H9 (cell line): ENCODE measurements at regions not wholly inside any gene's neighbourhood (a gene's known extent, or its start where the extent isn't known, plus 50 kb on each side); places are given as distances from the start of the nearest gene placed in this dataset.
A peak's percentile ranks its signal among the peaks of the same experiment; 100 is the strongest.

Source experiments
- DNase-seq: peaks from one replicate; pipeline ENCODE4 v3.0.0-alpha.2; 2017
- H2AFZ ChIP-seq: one replicate; pipeline ENCODE4 v1.6.1; 2013; ENCODE audit warnings: mild to moderate bottlenecking, low read length, control low read depth, moderate library complexity
- H2AK5ac ChIP-seq: 2 replicates; pipeline ENCODE4 v1.6.1; 2013; ENCODE audit warnings: low read length, control low read depth, mixed read lengths; ENCODE audit not compliant: insufficient read length
- H2BK120ac ChIP-seq: one replicate; pipeline ENCODE4 v1.6.1; 2013; ENCODE audit warnings: low read depth, mild to moderate bottlenecking, low read length, control low read depth, inconsistent platforms; ENCODE audit not compliant: poor library complexity, severe bottlenecking
- H2BK12ac ChIP-seq: 2 replicates; pipeline ENCODE4 v1.6.1; 2013; ENCODE audit warnings: low read length, control low read depth, mixed read lengths, low read depth; ENCODE audit not compliant: insufficient read length
- H2BK15ac ChIP-seq: 2 replicates; pipeline ENCODE4 v1.6.1; 2013; ENCODE audit warnings: low read depth, low read length, control low read depth
- H2BK20ac ChIP-seq: one replicate; pipeline ENCODE4 v1.6.1; 2013; ENCODE audit warnings: low read depth, mild to moderate bottlenecking, low read length, control low read depth, inconsistent platforms; ENCODE audit not compliant: poor library complexity, severe bottlenecking
- H2BK5ac ChIP-seq: 2 replicates; pipeline ENCODE4 v1.6.1; 2013; ENCODE audit warnings: low read length, control low read depth, mixed read lengths; ENCODE audit not compliant: insufficient read length
- H3K14ac ChIP-seq: 2 replicates; pipeline ENCODE4 v1.6.1; 2013; ENCODE audit warnings: low read length, control low read depth; ENCODE audit not compliant: insufficient read depth
- H3K18ac ChIP-seq: 2 replicates; pipeline ENCODE4 v1.6.1; 2013; ENCODE audit warnings: low read depth, mild to moderate bottlenecking, mixed read lengths, low read length, control low read depth; ENCODE audit not compliant: insufficient read length
- H3K23ac ChIP-seq: 2 replicates; pipeline ENCODE4 v1.6.1; 2013; ENCODE audit warnings: low read length, control low read depth, mixed read lengths, low read depth; ENCODE audit not compliant: insufficient read length
- H3K23me2 ChIP-seq: 2 replicates; pipeline ENCODE4 v1.6.1; 2013; ENCODE audit warnings: low read depth, mild to moderate bottlenecking, mixed read lengths, low read length, control low read depth; ENCODE audit not compliant: insufficient read length, poor library complexity, severe bottlenecking
- H3K27ac ChIP-seq: 2 replicates; pipeline ENCODE4 v1.5.1; 2013; ENCODE audit warnings: low read length, control low read depth, mixed read lengths, low read depth; ENCODE audit not compliant: insufficient read length
- H3K27me3 ChIP-seq: 2 replicates; pipeline ENCODE4 v1.6.1; 2013; ENCODE audit warnings: low read length, control low read depth, inconsistent platforms; ENCODE audit not compliant: insufficient read depth
- H3K4ac ChIP-seq: 2 replicates; pipeline ENCODE4 v1.6.1; 2013; ENCODE audit warnings: low read depth, mild to moderate bottlenecking, control low read depth, inconsistent platforms, low read length, moderate library complexity
- H3K4me1 ChIP-seq: 2 replicates; pipeline ENCODE4 v1.6.1; 2013; ENCODE audit warnings: low read length, control low read depth, inconsistent platforms; ENCODE audit not compliant: insufficient read depth
- H3K4me2 ChIP-seq: 2 replicates; pipeline ENCODE4 v1.6.1; 2013; ENCODE audit warnings: low read length, control low read depth, mixed read lengths; ENCODE audit not compliant: insufficient read length, insufficient read depth
- H3K56ac ChIP-seq: 2 replicates; pipeline ENCODE4 v1.6.1; 2013; ENCODE audit warnings: low read depth, mild to moderate bottlenecking, mixed read lengths, low read length, control low read depth; ENCODE audit not compliant: insufficient read length
- H3K79me1 ChIP-seq: 2 replicates; pipeline ENCODE4 v1.6.1; 2013; ENCODE audit warnings: low read depth, mild to moderate bottlenecking, moderate library complexity, low read length, control low read depth, inconsistent platforms; ENCODE audit not compliant: insufficient read depth, poor library complexity, severe bottlenecking
- H3K79me2 ChIP-seq: 2 replicates; pipeline ENCODE4 v1.6.1; 2013; ENCODE audit warnings: low read length, control low read depth, inconsistent platforms; ENCODE audit not compliant: insufficient read depth
- H3K9ac ChIP-seq: 2 replicates; pipeline ENCODE4 v1.6.1; 2013; ENCODE audit warnings: low read length, control low read depth, mixed read lengths; ENCODE audit not compliant: insufficient read length; ENCODE audit errors: extremely low read depth
- H3K9me3 ChIP-seq: one replicate; pipeline ENCODE4 v1.6.1; 2013; ENCODE audit warnings: low read depth, low read length, inconsistent platforms; ENCODE audit not compliant: control insufficient read depth
- H3T11ph ChIP-seq: one replicate; pipeline ENCODE4 v1.6.1; 2013; ENCODE audit warnings: mild to moderate bottlenecking, low read length, control low read depth, inconsistent platforms
- H4K20me1 ChIP-seq: one replicate; pipeline ENCODE4 v1.6.1; 2013; ENCODE audit not compliant: control insufficient read depth, insufficient read length, insufficient read depth
- H4K5ac ChIP-seq: 2 replicates; pipeline ENCODE4 v1.6.1; 2013; ENCODE audit warnings: low read depth, mild to moderate bottlenecking, mixed read lengths, low read length, control low read depth; ENCODE audit not compliant: insufficient read length
- H4K8ac ChIP-seq: replicated peaks from 2 replicates; pipeline ENCODE4 v1.6.1; 2013; ENCODE audit warnings: low read length, control low read depth, mixed read lengths, low read depth; ENCODE audit not compliant: insufficient read length
- H4K91ac ChIP-seq: 2 replicates; pipeline ENCODE4 v1.6.1; 2013; ENCODE audit warnings: low read depth, mild to moderate bottlenecking, moderate library complexity, mixed read lengths, low read length, control low read depth; ENCODE audit not compliant: insufficient read length
- H3K27ac Mint-ChIP-seq, 3 experiments: 2 replicates in 2 of 3; 3 replicates in 1 of 3; pipeline ENCODE4 v1.8.0; 2020 to 2021; ENCODE audit warnings: mixed read lengths in 3 of 3, mild to moderate bottlenecking in 1 of 3, moderate library complexity in 1 of 3
- H3K27me3 Mint-ChIP-seq: 2 replicates; pipeline ENCODE4 v1.8.0; 2021; ENCODE audit warnings: low read depth, mild to moderate bottlenecking, moderate library complexity, mixed read lengths
- H3K36me3 Mint-ChIP-seq, 3 experiments: 2 replicates in 2 of 3; 3 replicates in 1 of 3; pipeline ENCODE4 v1.8.0; 2020 to 2021; ENCODE audit warnings: low read depth in 3 of 3, mixed read lengths in 3 of 3; ENCODE audit not compliant: insufficient read depth in 1 of 3
- H3K4me1 Mint-ChIP-seq, 2 experiments: 2 replicates each; pipeline ENCODE4 v1.8.0; 2020; ENCODE audit warnings: mixed read lengths in 2 of 2
- H3K4me3 Mint-ChIP-seq, 2 experiments: 2 replicates in 1 of 2; 3 replicates in 1 of 2; pipeline ENCODE4 v1.8.0; 2020 to 2021; ENCODE audit warnings: mild to moderate bottlenecking in 2 of 2, mixed read lengths in 2 of 2, moderate library complexity in 1 of 2
- H3K9me3 Mint-ChIP-seq, 2 experiments: 2 replicates in 1 of 2; 3 replicates in 1 of 2; pipeline ENCODE4 v1.8.0; 2020; ENCODE audit warnings: mild to moderate bottlenecking in 2 of 2, mixed read lengths in 2 of 2, moderate library complexity in 1 of 2
- CTCF ChIP-seq: fragments of 200-600 bp; sonication (generic); conservative IDR thresholded peaks from 3 replicates; pipeline ENCODE4 v1.8.0; 2021; ENCODE audit warnings: antibody characterized with exemption, mild to moderate bottlenecking
- WGBS: extraction: QIAGEN DNeasy Blood & Tissue Kit; methylation state at CpG from one replicate; pipeline ENCODE4 v1.1.7; 2013; ENCODE audit warnings: missing lambda C conversion rate, low lambda C conversion rate, mixed read lengths; ENCODE audit not compliant: insufficient read length; ENCODE audit errors: extremely low coverage; 5-methylcytosine and 5-hydroxymethylcytosine counted together

- Histone ChIP-seq H3K79me2 (no peaks in the 10 kb centered on the region), H3K4me1 (no peaks in the 10 kb centered on the region), H2BK120ac (no peak overlapping the region), H4K20me1 (no peaks in the 10 kb centered on the region), H3K27me3 (no peaks in the 10 kb centered on the region), H3K23me2 (no peaks in the 10 kb centered on the region), H3K9me3 (no peaks in the 10 kb centered on the region), H3K27ac (no peak overlapping the region), H2AK5ac (no peak overlapping the region), H4K5ac (no peak overlapping the region), H3K9ac (no peak overlapping the region), H3K18ac (no peak overlapping the region), H2AFZ (no peak overlapping the region), H2BK12ac (no peak overlapping the region), H3K4ac (no peak overlapping the region), H4K91ac (no peak overlapping the region), H4K8ac (no peak overlapping the region), H2BK5ac (no peak overlapping the region), H3K4me2 (no peak overlapping the region), H2BK20ac (no peak overlapping the region), H3K56ac (no peak overlapping the region), H3K14ac (no peak overlapping the region), H3K23ac (no peak overlapping the region), H3K79me1 (no peaks in the 10 kb centered on the region), H3T11ph (no peak overlapping the region), H2BK15ac (no peak overlapping the region)
- no peaks in the 10 kb centered on the region for H3K27me3 Mint-ChIP-seq
- WGBS = no CpG with 5 or more reads among the region's 3 CpGs
- peaks cover 0 to 5% (median under 1%) of the 10 kb centered on the region in 3 experiments; a peak in 1 of 7 replicates for H3K36me3 Mint-ChIP-seq
- peaks cover 5 to 17% of the 10 kb centered on the region in 2 experiments for H3K9me3 Mint-ChIP-seq
- H3K4me3 Mint-ChIP-seq = no peak overlapping the region
- peaks cover 0 to 3% of the 10 kb centered on the region in 2 experiments; a peak in 1 of 4 replicates for H3K4me1 Mint-ChIP-seq
- H3K27ac Mint-ChIP-seq = peak overlapping the region in 1 of 3 experiments; percentile 14; a peak in 1 of 7 replicates
- TF ChIP-seq CTCF = peak; percentile 31; the same call in 2 of the 3 replicates
- no peak for DNase-seq
Observed at GRCh38 chr2:35035883-35036282, 1319.7 kb upstream of the CRIM1 start.
